NCI-H1436 treated with DMSO at 0.1 percent for 48 hours (cell line): ENCODE measurements at regions not wholly inside any gene's neighbourhood (a gene's known extent, or its start where the extent isn't known, plus 50 kb on each side); places are given as distances from the start of the nearest gene placed in this dataset.

Experiments used
- DNase-seq: peaks from one replicate; lab custom pipeline; 2025; lab: John Stamatoyannopoulos, UW

GRCh38 chr21:27306791-27307775 lies 340.2 kb upstream of the ADAMTS5 start:
- DNase-seq = no peak

GRCh38 chr21:27306206-27306605 lies 339.3 kb upstream of the ADAMTS5 start:
- DNase-seq = no peak

DNA sequence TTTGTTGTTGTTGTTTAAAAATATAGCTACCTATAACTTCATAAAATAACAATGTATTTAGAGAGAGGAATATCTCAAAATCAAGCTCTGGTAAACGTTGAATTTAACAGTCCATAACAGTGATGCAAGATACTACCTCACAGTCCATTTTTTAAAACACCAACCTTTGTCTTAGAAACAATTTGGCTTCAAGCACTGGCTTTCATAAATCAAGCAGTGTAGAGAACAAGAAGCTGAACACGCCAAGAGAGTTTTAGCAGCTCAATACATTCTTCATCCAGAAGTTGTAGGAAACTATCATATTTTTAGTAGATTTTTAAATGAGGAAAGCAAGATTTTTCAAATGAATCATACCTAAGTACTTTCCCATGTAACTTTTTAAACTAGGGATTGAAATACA lies 334.3 kb upstream of the ADAMTS5 start:
- no peak for DNase-seq

DNA sequence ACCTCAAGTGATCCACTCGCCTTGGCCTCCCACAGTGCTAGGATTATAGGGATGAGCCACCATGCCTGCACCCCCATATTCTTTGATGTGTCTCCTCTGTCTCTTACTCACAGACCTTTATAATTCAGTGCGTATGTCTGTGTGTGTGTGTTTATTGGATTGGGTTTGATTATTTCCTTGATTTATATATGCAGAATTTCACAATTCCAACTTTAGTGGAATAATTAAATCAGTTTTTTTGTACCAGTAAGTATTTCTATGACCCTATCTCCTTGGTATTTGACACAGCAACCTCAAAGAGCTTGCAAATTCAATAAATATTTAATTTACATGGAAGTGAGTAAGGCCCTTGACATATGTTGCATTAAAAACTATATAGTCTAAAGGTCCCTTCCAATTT lies 333.9 kb upstream of the ADAMTS5 start:
- no peak for DNase-seq

DNA sequence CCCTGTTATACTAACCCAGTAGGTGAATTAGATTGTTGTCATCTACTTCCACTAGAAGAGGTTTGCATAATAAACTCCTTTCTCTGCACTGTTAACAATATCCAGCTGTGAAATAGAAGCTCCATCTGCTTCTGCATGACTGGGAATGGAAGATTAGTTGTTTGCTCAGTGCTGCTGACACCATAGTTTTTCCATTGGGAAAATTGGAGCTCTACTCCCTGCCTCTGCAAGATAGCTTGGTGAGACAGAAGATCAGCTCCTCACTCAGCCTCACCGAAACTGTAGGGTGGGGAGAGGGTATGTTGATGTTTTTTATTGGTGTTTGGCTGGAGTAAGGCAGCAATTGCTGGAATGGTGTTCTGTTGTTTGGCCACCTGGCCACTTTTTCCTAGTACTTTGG lies 331.6 kb upstream of the ADAMTS5 start:
- DNase-seq = no peak

- DNase-seq = no peak
Observed at GRCh38 chr21:27293239-27293638, 326.4 kb upstream of the ADAMTS5 start.

- DNase-seq = no peak
Observed at GRCh38 chr21:27292783-27293182, 325.9 kb upstream of the ADAMTS5 start.

DNA sequence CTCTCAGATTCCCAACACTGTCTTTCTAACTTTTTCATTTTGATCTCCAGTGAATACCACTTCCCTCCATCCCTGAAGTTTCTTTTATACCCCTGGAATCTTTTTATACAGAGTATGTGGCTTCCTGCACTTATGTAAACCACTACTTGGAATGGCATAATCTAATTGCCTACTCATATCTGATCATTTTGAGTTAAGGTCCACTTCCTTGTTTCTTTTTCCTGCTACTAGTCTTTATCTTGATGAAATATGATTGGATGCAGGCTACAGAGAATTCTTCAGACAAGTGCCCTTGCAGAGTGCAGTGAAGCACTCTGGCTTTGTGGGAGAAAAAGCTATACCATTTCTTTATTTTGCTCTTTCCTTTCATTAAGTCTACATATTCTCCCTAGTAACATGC lies 325.3 kb upstream of the ADAMTS5 start:
- no peak for DNase-seq

GRCh38 chr21:27291006-27291405 lies 324.1 kb upstream of the ADAMTS5 start:
- DNase-seq = no peak

DNA sequence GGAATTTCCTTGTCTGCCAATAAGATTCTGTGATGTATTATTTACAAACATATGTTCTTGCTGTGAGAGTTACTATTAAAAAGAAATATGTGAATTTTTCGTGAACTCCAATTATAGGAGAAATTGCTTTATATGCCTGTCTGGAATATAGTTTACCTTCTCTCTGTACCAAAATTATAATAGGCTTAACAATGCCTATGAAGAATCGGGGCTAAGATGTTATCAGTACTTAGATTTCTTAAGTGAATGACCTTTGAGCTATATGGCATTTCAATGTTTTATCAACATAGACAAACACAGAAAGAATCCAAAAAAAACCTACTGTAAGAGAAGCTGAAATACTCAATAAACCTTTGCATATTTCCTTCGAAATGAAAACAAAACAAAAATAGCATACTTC lies 323.1 kb upstream of the ADAMTS5 start:
- DNase-seq = no peak

- DNase-seq = no peak
Observed at GRCh38 chr21:27286760-27287159, 319.9 kb upstream of the ADAMTS5 start.

DNA sequence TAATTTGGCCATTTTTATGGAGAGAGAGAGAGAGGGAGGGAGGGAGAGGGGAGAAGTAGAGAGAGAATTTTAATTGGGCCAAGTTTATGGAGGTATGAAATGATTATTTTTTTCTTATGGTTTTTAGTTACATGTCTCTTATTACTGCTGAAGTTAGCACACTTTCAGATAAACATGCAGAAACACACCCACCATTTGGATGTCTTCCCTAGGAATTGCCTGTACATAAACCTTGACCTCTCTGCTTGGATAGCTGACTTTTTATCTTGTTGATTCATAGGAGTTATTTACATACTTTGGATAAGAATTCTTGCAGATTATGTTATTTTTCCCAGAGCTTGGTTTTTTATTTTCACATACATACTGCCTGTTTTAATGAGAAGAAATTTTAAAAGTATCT lies 310.2 kb upstream of the ADAMTS5 start:
- no peak for DNase-seq

DNA sequence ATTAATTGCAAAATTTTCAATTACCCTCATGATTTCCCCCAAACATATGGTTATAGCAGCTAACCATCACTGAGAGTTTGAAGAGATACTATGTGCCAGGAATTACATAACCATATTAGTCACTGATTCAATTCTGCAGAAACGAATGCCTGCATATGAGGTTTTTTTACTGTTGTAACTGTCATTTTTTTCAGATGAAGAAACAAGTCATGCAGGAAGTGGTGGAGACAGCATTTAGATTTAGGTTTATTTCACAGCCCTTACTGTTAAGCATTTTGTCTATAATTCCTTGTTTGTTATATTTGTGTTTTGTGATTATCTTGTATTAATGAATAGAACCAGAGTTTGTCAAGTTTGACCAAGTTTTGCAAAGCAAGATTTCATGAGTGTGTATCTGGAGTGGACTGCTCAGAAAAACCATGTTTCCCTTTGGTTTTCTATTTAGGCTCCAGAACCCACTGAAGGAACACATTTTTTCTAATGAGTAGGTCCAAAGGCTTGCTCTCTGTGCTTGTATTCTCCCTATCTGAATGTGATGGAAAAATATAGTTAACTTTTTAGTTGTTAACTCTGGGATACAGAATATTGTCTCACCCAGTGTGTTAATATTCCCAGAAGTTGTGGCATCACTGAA lies 308.5 kb upstream of the ADAMTS5 start:
- no peak for DNase-seq

GRCh38 chr21:27269644-27270043 lies 302.8 kb upstream of the ADAMTS5 start:
- no peak for DNase-seq

DNA sequence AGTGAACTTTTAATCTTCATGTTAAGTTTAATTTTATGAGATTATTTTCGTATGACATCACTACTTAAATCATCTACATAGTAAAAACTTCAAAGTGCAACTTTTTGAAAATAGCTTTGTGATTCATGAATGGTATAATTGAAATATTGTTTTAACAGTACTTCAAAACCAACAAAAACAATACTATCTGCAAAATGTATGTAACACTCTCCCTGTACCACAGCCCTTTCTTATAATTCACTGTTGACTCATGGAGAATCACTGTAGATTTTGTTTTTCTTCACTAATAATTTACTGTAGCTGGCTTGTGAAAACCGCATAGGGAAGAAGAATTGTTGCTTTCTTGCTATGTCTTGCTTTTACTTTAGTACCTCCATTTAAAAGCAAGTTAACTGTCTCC lies 301.4 kb upstream of the ADAMTS5 start:
- no peak for DNase-seq

DNA sequence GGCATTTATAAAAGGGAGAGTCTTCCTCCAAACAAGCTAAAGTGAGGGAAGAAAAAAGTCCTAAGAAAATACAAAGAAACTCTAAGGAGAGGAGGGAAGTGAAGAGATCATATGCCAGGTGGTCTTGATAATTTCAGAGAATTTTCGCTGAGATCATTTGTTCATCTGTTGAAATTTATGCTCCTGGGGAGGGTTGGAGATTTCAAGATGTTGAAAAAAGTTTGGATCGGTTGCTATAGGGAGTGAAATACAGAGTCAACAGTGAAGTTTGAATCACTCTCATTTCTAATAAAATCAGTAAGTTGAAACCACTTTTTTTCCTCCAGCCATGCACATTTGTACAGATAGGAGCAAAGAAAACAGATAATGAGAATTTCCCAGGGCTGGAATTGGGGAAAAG lies 299.1 kb upstream of the ADAMTS5 start:
- no peak for DNase-seq

DNA sequence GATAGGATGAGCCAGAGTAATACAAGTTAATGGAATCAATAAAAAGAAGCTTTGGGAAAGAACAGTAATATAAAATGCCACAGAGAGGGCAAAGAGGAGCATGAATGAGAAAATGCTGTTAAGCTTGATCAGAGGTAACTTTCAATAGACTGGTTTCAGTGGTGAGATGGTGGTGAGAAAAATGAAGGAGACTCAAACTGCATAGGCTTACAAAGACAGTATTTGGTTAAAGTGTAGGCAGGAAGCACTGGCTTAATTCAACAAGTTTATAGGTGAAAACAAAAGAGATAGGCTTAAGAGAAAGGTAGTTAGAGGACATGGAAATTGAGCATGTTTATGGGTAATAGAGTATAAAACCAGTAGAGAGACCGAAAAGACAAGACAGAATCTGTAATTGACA lies 298.6 kb upstream of the ADAMTS5 start:
- DNase-seq = no peak

DNA sequence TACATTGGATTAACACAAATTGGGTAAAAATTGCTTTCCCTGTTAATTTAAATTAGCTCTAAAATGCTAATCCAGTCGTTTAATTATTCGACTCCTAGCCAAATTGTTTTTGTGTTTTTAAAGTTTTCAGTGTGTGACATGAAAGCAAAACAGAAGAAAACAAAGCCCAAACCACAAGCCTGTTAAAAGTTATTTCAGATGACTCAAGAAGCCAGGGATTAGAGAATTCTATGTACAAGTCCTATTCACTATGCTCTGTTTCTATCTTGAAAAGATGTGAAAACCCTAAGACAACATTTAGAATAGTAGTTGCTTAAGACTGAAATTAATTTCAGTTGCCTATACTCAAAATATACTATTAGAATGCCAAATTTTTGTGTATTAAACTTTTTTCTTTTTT lies 294.8 kb upstream of the ADAMTS5 start:
- no peak for DNase-seq

DNA sequence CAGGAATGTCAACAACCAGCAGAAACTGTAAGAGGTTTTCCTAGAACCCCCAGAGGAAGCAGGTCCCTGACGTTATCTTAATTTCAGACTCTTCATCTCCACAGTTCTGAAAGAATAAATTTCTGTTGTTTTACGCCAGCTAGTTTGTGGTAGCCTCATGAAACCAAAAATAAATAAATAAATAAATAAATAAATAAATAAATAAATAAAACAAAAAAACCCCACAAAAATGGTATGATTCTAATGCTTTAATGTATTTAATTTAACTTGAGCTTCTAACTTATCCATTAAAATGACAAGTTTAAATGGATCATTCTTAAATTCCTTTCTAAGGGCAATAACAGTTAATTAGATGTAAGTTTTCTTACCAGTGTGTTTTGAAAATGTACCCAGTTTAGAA lies 293.8 kb upstream of the ADAMTS5 start:
- DNase-seq = no peak

GRCh38 chr21:27258742-27259448 lies 292.0 kb upstream of the ADAMTS5 start:
- DNase-seq = no peak

DNA sequence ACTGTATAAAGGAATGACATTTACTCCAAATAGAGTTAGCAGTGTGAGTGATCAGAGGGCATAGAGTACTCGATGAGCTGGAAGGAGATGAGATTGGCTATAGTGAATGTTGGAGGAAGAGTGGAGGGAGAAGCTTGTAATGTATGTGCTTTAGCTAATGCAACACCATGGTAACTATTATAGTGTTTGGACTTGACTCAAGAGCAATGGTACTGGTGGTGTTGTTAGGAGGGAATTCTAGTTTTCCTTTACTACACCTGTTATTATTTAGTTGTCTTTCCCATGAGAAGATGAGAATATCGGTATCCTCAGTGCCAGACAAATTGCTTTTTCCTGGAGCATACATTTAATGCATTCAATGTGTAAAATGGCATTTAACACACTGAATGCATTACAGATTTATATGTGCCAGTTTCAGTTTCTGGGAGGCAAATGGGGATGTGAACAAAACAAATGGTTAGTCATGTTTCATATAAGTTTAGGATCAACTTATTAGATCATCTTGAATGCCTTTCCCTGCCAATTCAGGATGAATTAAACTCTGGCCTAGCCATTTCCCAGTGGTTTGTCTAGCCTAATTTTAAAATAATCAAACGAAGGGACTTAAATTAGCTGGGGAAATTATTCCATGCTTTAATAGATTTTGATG lies 291.1 kb upstream of the ADAMTS5 start:
- DNase-seq = no peak

- DNase-seq = no peak
Observed at GRCh38 chr21:27257226-27257625, 290.3 kb upstream of the ADAMTS5 start.
